ENCODE measurements at regions not wholly inside any gene's neighbourhood (a gene's known extent, or its start where the extent isn't known, plus 50 kb on each side); places are given as distances from the start of the nearest gene placed in this dataset.
"Not testable (repeated sequence)": the region's sequence is repeated elsewhere in the genome, so short reads cannot be mapped to it uniquely, and the experiment has no call there.

DNA sequence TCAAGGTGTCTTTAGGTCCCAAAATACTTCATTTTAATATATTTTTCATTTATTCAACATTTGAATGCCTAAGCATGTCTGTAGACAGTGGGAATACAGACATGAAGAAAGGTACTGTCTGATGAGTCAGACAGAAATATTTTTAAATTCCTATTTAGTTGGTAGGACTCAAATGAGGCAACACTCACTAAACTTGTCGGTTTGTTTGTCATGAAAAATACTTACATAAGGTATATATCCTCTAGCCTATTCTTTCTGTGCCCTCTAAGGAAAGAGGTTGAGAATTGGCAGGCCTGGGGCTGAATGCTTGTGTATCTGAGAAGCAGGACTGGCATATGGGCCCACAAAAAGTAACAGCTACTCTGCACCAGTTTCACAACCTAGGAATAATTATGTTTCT is 423.6 kb upstream of the MDFIC2 start:
- no peak for DNase-seq

DNA sequence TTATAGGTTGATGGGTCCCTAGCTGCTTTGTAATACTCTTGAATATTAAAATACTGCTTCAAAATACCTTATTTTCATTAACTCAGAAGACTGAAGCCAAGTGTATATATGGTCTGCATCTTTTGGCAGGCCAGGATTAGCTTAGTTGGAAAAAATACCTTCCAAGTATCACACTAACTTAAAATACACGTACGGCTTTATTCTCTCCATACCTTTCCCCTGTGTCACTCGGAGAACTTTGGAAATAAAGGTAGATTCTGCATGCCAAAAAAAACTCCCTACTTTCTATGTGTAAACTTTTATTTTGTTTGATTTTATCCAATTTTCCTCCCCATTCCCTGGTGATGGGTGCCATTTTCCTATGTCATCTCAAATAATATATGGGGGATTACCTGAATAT is 422.3 kb upstream of the MDFIC2 start:
- DNase-seq = no peak

DNA sequence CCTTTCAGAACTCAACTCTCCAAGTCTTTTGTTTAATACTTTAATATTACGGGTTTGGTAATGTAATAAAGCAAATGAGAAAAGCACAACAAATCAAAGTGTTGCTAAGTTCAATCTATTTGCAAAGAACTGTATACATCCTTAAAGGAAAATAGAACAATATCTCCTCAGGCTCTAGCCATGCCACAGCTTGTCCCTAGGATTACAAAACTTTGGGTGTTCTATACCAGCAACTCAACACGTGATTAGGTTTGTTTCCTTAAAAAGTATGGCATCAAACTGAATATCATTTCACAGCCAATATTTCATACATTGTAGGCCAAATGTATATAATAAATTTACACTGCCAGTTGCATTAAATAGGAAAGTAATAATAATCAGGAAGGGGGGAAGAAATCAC is 418.6 kb upstream of the MDFIC2 start:
- DNase-seq = no peak

DNA sequence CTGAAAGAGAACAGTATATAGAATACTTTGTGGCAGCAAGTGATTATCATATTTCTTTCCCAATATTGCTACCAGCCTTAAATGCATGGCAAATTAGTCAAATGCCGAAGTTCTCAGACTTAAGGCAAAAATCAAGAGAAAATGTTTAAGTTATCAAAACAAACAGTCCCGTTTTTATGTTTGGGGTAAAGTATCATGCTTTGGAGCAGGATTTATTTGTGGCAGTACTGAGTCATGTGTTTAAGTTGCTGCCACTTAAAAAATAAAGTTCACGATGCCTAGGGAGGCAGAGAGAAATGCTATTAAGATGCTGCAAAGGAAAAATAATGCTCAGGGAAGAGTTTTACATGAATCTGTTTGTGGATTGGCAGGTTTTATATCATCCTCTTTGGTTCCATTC is 417.4 kb upstream of the MDFIC2 start:
- DNase-seq = no peak

DNA sequence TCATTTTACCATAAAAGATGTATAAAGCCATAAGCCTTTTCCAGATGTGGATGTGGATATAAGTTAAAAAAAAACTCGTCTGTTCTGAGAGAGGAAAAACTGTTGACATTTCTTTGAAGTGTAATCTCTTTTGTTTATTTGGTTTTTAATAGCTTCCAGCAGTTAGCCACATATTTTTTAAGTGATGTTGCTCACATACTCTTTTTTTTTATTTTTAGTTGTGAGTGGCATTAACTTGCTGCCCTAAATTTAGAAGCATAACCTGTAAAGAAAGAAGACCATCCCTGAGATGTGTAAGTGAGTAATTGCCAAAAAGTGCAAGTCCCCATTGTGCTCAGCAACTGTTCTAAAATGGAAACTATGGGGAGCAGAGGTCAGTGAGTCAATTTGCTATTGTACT is 415.9 kb upstream of the MDFIC2 start:
- no peak for DNase-seq

DNA sequence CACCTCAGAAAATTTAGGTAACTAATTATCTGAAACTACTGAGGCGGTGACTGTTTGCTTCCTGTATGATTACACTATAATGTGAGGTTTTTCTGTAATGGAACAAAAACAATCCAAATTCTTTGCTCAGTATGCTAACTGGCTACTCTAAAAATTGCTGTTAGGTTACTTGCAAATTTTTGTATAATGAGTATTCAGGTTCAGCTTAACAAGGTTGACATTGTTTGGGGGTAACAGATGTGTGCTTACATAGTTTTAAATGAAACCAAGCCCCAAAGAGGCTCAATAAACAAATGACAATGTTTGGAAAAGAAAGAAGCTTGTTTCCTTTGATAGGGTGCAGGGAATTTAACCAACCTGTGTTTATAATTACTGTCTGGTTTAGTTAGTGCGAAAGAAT is 414.5 kb upstream of the MDFIC2 start:
- no peak for DNase-seq

DNA sequence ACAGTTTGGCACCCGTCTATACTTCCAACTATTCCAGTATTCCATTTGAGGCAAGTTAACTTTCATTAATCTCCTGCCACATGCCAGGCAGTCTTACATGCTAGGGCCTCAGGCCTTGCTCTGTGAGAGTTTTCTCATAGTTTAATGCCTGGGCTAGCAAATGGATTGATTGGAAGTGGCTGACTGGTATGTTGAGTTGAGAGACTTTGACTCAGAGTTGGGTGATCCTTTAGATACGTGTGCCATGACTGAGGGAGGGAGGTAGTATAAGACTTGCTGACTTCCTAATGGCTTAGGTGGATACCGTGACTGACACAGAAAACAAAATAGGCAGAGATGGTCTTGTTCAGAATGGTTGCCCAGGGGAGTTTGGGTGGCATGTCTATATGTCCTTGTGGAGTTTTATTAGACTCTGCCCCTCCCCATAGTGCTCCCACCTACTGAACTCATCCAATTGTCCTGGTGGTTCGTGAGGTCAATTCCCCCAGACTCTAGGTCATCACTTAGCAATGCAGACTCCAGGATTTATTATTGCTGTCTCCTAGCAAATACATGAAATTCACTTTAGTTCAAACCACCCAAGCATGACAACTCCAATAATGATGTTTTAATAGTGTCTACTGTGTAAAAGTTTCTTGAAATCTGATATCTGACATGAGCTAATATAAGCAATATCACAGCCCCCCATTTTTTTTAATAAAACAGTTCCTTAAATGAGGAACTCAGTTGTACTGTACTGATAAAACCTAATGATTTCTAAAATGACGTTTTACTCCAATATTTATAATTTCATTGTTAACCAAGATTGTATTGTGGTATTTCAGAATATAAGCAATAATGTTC is 413.9 kb upstream of the MDFIC2 start:
- no peak for DNase-seq

DNA sequence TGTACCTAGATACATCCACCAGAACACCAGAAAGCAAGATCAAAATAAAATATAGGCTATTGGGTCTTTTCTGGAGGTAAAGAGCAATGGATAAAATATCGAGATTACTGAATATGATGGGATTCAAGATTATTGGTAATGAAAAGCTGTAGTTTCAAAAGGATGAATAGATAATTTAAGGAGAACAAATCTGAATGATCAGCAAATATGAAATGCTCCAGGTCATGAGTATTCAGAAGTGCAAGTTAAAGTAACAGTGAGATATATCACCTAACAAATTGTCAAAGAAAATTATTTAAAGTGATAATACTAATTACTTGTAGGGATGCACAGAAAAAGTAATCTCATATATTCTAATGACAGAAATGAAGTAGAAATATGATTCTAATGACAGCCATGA is 409.6 kb upstream of the MDFIC2 start:
- no peak for DNase-seq

DNA sequence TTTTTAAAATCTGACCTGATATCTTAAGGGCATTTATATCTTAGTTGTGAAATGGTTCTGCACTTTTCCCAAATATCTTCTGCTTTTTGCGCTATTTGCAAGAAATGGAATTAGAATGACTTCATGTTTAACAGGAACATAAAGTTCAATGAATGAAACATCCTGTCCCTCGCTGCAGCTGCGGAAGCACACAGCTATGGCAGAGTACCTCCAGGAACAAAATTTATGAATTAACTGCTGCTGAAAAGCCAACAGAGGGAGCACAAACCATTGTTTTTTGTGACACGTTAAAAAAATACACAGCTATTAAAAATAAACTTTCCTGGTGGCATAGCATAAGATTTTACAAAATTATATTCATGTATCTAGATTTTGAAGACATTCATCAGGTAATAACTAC is 404.4 kb upstream of the MDFIC2 start:
- DNase-seq = no peak

DNA sequence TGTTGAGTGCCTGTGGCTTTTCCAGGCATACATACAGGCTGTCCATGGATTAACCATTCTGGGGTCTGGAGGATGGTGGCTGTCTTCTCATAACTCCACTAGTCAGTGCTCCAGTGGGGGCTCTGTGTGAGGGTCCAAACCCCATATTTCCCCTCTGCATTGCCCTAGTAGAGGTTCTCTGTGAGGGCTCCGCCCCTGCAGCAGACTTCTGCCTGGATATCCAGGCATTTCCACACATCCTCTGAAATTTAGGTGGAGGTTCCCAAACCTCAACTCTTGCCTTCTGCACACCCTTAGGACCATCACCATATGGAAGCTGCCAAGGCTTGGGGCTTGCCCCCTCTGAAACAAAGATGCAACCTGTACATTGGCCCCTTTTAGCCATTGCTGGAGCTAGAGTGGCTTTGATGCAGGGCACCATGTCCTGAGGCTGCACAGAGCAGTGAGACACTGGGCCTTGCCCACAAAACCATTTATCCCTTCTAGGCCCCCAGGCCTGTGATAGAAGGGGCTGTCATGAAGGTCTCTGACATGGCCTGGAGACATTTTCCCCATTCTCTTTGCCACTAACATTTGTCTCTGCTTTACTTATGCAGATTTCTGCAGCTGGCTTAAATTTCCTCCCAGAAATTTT is 400.1 kb upstream of the MDFIC2 start:
- no peak for DNase-seq

DNA sequence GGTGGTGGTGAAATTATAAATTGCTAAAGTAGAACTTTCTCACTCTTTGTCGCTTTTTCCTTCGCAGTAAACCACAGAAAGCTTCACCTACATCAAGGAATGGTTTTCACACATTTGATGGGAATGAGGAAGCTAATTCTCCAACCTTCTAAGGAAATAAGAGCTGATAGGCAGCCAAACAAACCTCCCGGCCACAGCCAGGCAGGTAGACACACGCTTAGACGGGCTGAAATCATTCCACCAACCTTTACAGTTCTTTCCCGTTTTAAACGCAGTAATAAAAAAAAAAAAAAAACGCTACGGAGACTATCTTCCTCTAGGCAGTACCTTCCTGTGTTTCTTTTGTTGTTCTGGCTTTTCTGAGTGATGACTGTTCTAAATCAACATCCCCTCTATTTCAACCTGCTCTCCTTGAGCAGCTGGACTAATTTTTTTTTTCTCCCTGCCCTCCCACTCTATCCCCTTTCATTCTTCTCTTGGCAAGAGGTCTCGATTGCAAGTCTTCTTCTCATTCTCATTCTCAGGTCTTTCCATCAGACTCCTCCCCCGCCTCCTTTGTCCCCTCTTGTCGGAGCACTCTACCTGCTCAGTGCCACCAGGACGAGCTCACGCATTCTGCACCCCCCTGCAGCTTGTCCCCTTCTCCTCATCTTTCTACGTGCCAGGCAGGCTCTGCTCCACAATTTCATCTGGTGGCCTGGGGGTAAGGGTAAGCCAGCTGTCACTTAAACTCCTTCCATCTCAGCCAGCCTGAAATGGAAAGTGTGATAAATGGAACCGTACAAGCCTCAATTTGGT is 391.1 kb upstream of the MDFIC2 start:
- no peak for DNase-seq

DNA sequence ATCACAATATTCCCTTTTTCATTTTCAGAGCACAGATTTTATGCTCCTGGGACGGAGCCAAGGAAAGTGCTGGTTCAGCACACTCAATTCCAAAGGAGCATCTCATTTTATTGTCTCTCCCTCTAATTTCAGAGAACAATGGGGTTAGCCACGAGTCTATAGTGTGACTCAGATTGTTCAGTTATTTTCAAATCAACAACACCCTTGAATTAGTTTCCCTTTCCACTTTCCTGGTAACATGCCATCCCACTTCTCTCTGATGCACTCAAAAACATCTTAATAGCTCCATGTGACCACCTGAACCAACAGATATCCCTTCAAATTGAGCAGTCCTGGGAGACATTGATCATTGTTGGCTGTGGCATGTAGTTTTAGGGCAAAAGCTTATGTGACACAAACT is 389.7 kb upstream of the MDFIC2 start:
- no peak for DNase-seq

DNA sequence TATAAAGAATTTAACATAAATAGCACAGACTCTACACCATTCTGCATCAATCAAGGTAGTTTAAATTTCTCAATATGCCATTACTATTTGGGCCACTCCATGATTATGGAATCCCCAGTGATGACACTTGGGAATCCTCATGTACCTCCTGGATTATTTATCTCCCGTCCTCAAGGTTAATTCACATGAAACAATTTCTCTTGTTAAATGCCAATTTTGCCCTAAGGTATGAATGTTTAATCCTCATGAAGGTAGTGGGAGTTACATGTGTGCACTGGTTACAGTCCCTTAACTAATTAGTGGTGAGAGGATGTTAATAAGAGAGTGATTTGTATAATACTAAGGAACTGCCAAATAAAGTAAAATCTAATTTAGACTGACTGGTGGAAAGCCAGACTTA is 372.3 kb upstream of the MDFIC2 start:
- no peak for DNase-seq

DNA sequence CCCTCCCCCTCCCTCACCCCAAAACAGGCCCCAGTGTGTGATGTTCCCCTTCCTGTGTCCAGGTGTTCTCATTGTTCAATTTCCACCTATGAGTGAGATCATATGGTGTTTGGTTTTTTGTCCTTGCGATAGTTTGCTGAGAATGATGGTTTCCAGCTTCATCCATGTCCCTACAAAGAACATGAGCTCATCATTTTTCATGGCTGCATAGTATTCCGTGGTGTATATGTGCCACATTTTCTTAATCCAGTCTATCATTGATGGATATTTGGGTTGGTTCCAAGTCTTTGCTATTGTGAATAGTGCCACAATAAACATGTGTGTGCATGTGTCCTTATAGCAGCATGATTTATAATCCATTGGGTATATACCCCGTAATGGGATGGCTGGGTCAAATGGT is 363.4 kb upstream of the MDFIC2 start:
- not testable (repeated sequence) for DNase-seq

DNA sequence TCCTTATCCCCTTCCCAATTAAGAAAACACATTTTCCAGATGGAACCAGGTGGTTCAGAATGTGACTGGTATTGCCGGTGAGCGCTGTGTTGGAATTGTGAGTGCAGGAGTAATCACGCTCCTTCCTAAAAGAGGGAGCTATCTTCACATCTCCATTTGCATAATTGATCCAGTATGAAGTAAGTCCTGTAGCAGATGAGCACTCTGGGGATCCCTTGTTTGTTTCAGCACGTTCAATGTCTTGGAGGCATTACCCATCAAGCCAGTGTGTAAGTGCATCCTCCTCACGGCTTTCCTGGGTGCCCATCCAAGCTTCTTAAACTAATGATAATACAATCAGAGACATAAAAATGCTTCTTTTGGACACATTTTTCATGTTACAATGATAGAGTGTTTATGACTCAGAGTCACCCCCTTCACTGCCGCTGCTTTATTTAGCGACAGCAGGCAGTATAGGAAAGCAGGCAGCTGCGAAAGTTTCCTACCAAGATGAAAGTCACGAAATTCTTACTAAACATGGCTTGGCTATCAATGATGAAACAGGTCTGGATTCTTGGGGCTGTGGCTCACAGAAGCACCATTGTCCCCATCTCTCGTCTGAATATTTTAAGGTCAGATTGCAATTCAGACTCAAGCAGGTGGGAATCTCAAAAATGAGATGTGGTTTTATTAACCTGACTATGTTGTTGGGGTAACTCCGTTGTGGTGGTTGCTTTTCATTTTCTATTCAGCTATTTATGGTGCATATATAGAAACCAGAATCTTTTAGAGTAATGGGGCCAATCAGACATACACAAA is 346.3 kb upstream of the MDFIC2 start:
- no peak for DNase-seq

DNA sequence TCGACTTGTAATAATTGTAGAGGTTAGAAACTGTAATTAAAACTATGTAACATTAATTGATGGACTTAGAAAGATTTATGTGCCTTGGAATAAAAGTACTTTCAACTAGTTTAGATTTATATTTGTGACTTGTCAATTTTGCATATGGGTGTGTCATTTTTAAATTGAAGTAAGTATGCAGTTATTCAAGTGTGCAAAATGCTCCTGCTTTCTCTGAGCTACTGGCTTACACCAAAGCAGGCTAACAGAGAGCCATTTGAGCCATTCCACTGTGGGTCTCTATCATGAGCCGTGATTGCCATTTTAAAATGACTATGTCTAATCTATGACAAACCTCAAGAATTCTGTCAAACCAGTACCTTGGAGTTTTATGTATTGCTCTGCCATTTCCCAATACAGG is 345.0 kb upstream of the MDFIC2 start:
- no peak for DNase-seq

DNA sequence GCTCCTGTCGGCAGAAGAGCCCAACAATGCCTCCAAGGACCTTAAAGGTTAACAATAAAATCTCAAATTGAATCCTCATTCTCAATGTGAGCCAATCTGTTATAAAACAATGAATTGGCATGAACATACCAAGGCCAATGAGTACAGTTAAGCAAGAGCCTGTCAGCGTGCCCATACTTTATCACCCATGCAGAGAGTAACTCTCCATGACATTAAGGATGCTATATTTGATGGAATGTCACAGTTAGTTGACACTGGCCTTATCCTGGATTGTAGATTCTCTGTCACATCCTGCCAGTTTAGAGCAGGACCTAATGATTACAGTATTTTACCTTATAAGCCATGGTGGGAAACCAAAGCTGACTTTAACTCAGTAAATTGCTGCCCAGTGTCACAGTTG is 335.4 kb upstream of the MDFIC2 start:
- no peak for DNase-seq

DNA sequence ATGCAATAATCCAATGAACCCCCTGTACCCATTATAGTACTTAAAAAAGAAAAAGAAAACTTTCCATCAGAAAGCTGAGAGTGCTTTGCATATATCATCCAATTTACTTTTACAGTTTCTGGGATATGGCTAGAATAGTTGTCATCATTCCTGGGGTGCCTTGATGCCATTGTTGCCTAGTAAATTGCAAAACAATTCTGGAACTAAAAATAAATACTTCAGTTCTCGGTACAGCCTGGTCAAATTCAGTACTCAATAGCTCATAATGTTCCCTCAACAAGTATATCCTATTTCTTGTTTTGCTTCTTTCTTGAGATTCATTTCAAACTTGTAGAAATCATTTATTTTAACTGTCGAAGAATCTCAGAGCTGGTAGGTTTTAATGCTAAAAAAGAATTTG is 334.7 kb upstream of the MDFIC2 start:
- DNase-seq = no peak

DNA sequence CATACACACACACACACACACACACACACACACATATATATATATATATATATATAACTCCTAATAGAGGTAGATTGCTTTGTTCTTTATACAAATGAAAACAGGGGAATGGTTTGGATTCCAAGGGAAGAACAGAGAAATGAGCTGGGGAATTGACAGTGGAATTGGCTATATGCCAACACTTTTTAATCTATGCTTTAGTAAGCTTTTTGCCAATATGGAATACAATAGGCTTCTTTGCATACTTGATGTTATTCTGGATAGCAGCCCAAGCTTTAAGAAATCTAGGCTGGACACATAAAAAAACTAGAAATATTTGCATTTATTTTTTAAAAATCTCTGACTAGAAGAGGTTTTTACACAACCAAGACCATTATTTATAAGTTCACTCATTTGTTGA is 334.2 kb upstream of the MDFIC2 start:
- no peak for DNase-seq

DNA sequence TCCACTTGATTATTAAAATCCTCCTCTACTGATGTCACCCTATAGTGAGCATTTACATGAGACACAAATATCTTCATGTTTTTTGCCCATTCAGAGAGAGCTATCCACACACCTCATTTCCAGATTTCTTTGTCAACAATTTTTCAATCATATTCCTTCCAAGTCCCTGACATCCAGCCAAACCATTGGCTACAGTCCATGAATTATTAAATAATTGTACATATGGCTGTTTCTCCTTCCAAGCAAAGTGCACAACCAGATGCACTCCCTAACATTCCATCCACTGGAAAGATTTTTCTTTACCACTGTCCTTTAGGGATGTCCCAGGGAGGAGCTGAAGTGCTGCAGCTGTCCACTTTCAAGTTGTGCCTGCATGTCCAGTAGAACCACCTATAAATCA is 328.0 kb upstream of the MDFIC2 start:
- no peak for DNase-seq

DNA sequence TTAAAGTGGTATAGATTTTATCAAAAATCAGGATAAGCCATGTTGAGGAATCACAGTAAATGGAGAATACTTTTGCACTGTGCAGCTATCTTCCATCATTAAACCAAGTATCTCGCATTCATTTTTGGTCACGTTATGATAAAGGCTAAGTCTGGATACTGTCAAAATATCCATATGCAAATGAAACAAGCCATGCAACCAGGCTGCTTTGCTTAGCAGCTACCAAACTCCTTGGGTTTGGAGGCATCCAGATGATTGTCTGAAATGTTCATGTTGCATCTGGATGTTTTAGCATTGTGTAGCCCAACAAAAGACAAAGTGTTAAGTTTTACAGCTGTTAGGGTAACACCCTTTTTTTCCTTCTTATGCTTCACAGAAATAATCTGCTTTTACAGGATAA is 322.9 kb upstream of the MDFIC2 start:
- no peak for DNase-seq

DNA sequence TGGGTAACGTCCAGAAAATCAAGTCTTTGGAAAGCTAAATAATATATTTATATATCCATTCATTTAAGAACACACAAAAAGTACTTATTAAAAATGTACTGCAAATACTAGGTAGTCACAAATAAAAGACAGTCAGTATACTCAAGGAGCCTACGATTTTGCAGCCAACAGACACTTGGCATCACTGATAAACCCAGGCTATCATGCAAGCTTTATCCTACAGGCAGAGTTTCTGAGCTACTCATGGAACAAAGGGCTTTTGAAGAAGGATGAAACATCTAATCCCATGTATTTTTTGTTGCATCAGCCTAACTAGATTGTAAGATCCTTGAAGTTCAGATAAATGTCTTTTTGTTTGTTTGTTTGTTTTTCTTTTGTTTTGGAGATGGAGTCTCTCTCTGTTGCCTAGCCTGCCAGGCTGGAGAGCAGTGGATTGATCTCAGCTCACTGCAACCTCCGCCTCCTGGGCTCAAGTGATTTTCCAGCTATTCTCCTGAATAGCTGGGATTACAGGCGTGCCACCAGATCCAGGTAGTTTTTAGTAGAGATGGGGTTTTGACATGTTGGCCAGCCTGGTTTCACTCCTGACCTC is 319.4 kb upstream of the MDFIC2 start:
- DNase-seq = no peak

DNA sequence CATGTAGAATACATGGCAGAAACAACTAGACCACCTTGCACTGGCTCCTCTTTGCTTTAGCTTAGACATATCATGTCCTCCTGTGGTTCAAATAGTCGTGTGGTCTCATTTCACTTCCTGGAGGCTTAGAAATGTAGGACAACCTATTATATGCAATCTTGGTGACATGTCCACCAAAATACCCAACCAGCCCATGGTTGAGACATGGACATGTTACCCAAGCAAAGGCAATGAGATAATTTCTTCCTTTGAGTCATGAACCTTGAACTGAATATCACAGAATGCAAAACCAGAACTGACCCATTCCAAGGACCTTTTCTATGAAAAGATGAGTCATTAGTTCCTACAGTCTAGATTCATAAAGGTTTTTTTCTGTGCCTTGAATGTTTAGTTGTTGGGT is 309.0 kb upstream of the MDFIC2 start:
- DNase-seq = no peak
